HG03469 (cell line): ENCODE measurements at regions not wholly inside any gene's neighbourhood (a gene's known extent, or its start where the extent isn't known, plus 50 kb on each side); places are given as distances from the start of the nearest gene placed in this dataset.
"Not testable (repeated sequence)": the region's sequence is repeated elsewhere in the genome, so short reads cannot be mapped to it uniquely, and the experiment has no call there.

Source experiments
- ATAC-seq: cut with Tn5 transposase; IDR thresholded peaks from one replicate; pipeline ENCODE4 v1.9.1; 2021; ENCODE audit warnings: mild to moderate bottlenecking, moderate library complexity, moderate number of reproducible peaks; ENCODE audit not compliant: unreplicated experiment

- ATAC-seq: no peak
These were observed 150.2 kb downstream of the BRD1 start for GRCh38 chr22:49677495-49677889.

DNA sequence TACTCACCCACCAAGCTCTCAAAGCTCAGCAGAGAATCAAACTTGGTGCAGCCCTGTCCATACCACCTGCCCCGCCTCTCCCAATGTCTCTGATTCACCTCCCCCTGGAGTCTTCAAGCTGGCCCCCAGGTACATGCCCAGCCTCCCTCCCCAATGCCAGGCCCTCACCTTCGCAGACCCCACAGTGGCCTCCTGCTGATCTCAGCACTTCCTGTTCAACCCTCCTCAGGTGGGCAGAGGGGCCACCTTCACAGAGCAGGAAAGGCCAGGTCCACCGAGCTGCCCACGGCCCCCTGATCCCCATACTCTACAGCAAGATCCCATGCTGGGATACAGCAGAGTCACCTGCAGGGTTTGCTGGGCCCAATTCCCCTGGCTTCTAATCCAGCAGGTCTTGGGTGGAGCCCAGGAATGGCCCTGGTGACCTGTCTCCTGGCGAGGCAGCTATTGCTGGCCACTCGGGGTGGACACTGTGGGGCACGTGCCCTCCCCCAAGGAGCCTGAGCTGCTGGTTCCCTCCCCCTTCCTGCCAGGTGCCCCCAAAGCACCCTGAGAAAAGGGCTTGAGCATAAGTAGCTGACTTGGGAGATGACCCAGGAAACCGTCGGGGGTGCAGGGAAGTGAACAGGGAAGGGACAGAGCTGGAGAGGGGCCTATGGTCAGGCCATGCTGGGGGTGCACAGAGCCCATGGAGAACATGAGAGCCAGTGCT lies 150.7 kb downstream of the BRD1 start:
- ATAC-seq: no peak

- no peak for ATAC-seq
These were observed 151.4 kb downstream of the BRD1 start for GRCh38 chr22:49676230-49676629.

DNA sequence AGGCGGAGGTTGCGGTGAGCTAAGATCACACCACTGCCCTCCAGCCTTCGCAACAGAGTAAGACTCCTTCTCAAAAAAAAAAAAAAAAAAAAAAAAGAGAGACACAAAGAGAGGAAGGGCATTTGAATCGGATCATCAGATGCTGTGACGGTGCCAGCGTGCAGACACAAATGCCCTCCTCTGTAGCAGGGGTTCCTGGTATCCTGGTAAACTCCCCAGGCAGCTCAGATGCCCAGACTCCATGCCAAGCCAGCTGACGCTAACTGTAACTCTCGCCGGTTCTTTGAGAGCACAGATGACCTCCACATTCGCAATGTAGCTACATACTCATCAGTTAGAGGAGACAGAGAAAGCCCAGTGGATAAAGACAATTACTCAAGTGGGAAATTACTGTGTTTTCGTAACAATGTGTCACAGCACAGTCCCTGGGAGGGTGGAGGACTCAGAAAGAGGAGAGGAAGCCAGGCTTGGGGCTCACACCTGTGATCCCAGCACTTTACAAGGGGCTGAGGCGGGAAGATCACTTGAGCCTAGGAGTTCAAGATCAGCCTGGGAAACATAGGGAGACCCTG lies 153.1 kb downstream of the BRD1 start:
- no peak for ATAC-seq

- ATAC-seq: no peak
These were observed 154.6 kb downstream of the BRD1 start for GRCh38 chr22:49673048-49673447.

DNA sequence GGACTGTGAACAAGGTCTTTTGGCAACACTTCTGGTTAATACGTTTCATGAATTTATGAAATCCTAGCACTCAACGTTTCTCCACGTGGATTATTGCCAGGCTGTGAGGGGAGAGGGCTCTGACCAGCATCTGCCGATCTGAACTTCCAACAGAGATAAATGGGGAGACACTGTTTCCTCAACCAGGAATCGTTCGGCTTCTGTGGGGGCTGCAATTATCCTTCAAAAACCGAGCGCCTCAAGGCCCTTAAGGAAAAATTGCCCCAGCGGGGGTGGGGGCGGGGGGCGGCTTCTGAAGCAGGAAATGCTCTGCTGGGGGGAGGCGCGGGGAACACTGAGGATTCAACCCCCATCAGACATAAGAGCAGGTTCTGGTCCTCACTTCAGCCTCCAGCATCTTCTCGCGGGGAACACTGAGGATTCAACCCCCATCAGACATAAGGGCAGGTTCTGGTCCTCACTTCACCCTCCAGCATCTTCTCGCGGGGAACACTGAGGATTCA lies 155.6 kb downstream of the BRD1 start:
- ATAC-seq: no peak

DNA sequence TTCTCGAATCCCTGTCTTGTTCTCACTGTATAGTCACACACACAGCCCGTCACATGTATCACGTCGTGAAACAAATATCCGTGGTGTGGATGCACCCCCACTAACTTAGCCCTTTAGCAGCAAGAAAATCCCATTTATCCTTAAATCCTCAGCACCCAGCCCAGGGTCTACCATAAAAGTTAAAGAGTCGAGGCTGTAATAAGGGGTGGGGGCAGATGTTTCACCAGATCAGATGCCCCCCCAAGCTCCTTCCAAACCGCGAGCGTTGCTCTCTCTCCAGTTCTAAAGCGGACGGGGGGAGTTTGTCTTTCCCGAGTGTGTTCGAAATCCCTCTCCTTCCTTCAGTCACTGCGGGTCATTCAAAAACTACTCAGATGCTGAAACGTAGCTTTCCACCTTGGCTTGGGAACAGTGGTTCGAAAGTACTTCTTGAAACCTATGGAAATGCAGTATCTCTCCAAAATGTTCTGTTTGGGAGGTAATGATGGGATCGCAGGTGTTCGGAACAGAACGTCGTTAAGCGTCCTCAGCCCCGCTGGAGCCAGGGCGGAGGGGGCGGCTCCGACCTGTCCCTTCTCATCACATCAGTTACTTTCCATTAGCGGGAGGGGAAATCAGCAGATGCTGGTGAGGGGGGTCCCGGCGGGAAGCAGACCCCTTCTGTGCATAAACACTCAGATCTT lies 156.2 kb downstream of the BRD1 start:
- no peak for ATAC-seq

GRCh38 chr22:49670456-49671330 lies 157.0 kb downstream of the BRD1 start:
- ATAC-seq: no peak

GRCh38 chr22:49669969-49670455 lies 157.7 kb downstream of the BRD1 start:
- not testable (repeated sequence) for ATAC-seq

DNA sequence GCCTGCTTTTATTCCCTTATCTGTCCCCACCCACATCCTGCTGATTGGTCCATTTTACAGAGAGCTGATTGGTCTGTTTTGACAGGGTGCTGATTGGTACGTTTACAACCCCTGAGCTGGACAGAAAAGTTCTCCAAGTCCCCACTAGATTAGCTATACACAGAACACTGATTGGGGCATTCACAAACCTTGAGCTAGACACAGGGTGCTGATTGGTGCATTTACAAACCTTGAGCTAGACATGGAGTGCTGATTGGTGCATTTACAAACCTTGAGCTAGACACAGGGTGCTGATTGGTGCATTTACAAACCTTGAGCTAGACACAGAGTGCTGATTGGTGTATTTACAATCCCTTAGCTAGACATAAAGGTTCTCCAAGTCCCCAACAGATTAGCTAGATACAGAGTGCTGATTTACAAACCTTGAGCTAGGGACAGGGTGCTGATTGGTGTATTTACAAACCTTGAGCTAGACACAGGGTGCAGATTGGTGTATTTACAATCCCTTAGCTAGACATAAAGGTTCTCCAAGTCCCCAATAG lies 158.2 kb downstream of the BRD1 start:
- ATAC-seq: not testable (repeated sequence)

DNA sequence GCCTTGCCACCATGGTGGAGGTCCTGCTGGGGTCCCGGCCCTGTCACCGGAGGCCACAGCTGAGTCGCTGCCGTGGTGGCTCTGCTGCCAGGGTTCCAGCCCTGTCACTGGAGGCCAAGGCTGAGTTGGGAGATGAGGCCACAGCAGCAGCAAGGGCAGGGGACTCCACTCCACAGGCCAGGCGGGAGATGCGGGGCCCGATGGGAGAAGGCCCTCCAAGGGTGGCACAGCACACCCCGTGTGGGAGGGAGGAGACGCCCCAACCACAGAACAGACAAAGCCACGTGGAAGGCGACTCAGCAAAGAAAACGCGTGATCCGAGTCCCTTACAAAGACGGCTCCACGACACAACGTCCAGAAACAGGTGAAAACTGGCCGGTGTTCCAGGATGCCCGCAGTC lies 159.3 kb downstream of the BRD1 start:
- ATAC-seq: no peak

DNA sequence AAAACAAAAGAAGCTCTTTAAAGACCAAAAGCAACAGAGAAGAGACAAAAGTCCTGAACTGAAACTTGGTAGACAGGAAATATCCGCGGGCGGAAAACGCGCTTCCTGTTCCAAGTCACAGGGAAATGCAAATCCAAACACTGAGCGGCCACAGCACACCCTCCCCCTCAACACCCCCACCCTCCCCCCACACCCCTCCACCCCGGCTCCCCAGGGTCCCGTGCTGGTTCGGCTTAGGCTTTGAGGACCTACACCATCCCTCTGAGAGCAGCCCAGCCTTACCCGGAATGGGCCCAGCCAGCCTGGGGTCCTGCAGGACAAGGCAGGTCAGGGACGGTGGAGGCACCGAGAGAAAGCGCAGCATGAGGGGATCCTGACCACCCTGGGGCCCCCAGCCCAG lies 160.4 kb downstream of the BRD1 start:
- ATAC-seq: no peak

DNA sequence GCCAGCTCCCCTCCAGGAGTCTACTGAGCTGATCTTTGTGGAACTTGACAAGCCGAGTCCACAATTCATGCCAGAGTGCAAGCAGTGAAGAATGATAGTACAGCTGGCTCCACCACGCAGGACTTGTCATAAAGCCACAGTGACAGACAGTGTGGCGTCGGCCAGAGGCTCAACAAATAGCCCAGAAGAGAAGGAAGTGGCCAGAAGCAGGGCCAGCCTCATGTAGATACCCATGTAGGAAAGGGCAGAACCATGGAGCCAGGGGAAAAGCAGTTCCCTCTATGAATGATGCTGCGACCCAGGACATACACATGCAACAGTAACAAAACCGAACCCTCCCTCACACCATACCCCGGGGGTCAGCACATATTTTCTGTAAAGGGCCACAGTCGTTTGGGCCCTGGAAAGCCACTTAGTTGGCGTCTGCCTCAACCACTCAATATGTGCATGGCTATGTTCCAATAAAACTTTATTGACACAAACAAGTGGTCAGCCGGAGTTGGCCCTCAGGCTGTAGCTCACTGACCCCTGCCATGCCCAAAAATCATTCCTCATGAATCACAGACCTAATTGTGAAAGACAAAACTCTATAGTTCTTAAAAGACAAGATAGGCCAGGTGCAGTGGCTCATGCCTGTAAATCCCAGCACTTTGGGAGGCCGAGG lies 161.4 kb downstream of the BRD1 start:
- ATAC-seq: no peak

DNA sequence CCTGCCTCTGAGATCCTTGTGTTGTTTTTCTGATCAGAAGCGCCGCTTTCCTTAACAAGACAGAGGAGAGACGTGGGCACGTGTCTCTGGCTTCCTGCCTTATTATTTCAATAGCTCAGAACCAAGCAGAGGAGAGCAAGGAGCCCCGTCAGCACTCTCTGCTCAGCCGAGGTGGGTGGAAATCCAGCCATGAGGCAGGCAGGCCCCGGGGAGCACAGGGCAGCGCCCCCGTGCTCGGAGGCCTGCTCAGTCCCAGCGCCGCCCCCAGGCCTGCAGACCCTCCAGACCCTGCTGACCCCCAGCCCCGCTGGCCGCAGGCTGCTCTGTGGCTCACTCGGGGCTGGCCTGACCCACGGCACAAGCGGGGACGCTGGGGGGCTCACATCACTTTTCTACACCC lies 162.8 kb downstream of the BRD1 start:
- no peak for ATAC-seq

DNA sequence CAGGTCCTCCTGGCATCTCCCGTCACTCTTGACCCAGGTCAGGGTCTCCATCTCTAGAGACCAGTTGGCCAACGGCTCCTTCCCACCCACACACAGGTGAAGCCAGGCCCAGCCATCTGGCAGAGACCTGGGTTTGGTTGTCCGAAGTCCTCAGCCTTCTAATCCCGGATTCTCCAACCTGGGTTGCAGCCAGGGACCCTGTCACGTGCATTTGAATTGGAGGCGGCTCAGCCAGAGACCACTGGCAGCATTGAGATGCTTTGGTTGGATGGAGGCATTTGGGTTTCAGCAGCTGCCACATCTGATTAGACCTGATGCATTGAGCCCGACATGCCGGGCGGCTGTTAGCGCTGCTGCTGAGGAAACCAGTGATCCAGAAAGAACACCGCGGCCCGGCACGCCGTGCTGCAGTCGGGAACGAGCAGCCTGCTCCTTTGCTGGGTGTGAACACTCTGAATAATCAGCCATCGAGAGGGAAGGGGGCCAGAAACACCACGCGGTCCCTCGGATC lies 163.2 kb downstream of the BRD1 start:
- ATAC-seq: no peak

- ATAC-seq: no peak
These were observed 163.8 kb downstream of the BRD1 start for GRCh38 chr22:49663823-49664222.

DNA sequence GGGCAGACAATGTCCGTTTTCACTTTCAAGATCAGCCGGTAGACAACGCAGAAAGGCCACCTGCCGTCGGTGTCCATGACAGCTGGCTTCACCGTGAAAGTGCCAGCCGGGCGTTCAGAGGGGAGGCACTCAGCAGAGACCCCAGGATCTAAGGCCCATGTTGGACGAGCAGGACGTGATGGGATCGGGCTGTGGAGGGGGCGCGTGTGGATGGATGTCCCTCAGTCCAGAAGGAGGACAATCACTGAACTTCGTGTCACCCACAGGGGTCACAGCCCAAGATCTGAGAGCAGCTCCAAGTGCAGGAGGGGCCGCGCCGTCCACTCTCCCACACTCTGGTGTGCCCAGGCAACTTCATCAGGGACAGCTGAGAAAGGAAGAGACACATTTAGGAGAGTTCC lies 164.4 kb downstream of the BRD1 start:
- no peak for ATAC-seq

DNA sequence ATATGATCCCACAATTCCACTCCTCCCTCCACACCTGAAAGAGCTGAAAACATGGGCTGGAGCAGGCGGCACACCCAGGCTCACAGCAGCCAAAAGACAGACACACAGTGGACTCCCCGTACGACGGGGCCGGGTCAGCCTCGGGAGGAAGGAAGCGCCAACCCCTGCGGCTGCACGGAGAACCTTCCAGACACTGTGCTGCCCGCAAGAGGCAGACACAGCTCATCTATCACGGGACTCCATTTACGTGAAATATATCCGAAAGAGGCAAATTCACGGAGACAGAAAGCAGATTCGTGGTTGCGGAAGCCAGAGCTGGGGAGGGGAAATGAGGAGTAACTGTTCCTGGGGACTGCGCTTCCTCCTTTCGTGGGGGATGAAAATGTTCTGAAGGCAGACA lies 165.0 kb downstream of the BRD1 start:
- no peak for ATAC-seq

DNA sequence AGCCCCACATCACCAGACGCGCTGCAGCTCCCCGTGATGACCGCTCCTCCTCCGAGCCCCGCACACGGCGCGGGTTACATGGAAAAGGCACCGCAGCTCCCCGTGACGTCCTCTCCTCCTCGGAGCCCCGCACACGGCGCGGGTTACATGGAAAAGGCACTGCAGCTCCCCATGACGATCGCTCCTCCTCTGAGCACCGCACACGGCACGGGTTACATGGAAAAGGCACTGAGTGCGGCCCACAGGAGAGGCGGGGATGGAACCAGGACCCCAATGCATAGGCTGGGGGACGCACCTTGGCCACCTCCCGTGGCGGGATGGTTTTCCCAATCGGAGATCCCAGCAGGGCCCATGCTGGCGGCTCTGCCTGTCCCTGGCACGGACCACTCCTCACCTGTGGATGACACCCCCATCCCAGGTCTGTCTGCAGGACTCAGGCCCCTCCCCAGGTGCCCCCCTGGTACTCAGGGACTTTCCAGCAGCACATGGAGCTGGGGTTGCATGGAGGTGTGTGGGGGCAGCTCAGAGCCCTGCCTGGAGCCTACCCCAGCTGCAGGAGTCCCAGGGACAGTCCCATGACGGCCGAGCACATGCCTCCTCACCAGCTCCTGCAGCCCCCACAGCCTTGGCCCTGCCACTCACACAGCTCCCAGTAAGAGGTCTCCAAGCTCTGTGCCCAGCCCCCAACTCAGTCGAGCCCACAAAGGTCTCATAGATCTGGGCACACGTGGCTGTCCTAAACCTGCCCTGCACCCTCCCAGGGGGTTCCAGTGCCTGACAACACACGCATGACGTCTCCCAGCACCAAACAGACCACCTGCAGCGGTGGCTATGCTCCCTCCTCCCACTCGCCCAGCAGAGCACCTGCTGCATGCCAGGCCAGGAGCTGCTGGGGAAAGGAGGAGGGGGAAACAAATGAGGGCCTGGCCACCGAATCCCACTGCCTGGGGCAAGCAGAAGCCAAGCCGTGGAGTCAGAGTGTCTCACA lies 166.6 kb downstream of the BRD1 start:
- no peak for ATAC-seq
